COLO829 (cell line): ENCODE measurements at regions not wholly inside any gene's neighbourhood (a gene's known extent, or its start where the extent isn't known, plus 50 kb on each side); places are given as distances from the start of the nearest gene placed in this dataset.

Source experiments
- DNase-seq: peaks from one replicate; pipeline ENCODE4 v3.0.0; 2012; ENCODE audit warnings: low spot score

- no peak for DNase-seq
Observed at GRCh38 chr5:144972317-144972716, 801.6 kb downstream of the KCTD16 start.

DNA sequence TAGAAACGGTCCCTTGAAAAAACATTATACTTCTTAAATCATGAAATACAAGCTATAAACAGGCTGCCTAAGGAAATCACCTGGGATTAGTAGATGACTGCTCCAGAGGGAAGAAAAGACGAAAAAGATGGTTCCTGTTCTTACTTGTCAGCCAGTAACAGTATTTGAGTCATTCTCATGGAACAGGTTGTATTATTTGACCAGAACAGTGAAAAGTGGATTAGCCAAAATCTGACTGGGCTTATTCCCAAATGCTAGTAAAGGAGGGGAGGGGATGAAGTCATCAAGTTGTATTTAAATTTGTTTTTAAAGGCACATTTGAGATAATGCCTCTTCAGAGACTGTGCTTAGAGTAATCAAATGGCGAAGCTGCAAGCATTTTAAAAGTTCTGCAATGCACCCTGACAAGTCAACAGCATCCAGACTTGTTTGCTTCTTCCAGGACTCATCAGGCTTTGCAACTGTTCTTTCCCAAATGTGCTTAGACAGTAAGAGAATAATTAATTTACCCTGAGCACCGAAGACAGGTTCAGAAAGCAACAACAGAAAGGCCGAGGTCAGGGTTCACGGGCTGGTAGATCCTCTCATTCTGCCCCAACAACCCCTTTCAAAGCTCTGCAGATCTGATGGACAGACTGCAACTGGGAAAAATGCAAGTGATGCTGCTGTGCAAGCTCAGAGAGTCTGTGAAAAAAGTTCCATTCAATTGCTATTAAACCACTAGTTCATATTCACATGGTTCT lies 800.6 kb downstream of the KCTD16 start:
- DNase-seq, result no peak

GRCh38 chr5:144960296-144960695 lies 789.6 kb downstream of the KCTD16 start:
- DNase-seq, result no peak

DNA sequence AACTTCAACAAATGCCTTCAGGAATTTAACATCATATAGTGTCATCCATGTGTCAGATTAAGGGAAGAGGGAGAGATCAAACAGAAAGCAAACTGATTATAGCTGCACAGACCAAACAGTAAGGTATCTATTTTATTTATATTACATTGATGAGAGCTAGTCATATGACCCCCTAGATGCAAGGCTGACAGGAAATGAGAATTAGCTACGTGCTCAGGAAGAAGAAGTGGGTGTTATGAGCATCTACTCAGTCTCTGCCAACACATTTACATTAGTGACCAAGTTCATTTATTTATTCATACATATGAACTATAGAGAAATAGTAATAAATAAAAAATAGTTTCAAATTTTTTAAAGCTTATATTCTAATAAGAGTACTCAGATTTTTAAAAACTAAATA lies 787.3 kb downstream of the KCTD16 start:
- no peak for DNase-seq

DNA sequence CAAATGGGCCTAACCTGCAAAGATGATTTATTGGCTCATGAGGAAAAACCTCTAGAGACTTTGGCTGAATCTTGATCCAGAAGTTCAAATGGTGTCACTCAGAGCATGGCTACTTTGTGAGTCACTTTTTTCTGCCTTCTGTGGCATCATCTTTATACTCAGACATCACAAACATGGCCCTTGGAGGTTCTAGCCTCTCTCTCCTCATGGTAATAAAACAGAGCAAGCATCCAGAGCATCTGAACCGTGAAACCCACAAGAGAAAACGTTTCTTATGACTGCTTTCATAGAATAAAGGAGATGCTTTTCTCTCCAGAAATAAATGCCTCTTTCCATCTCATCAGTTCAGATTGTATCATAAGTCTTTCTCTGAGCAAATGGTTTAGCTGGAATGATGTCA lies 780.3 kb downstream of the KCTD16 start:
- DNase-seq, result no peak

- DNase-seq, result no peak
Observed at GRCh38 chr5:144947023-144947422, 776.4 kb downstream of the KCTD16 start.

DNA sequence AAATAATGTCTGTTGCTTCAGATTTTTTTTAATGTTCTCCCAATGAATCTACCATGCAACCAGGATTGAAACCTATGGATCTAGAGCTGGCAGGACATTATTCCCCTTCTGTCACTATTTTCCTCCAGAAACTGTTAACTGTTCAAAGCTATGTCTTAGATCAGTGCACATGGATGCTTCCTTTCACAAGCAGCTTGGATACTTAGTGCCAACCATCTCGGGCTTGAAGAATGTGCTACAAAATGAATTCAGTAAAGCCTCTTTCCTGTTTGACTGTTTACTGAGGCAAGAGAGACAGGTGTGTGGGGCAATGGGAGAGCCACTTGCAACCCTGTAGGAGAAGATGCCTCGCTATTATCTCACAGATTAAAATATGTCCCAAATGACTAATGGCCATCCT lies 774.8 kb downstream of the KCTD16 start:
- DNase-seq, result no peak

GRCh38 chr5:144944936-144945335 lies 774.3 kb downstream of the KCTD16 start:
- no peak for DNase-seq

GRCh38 chr5:144941004-144941403 lies 770.3 kb downstream of the KCTD16 start:
- no peak for DNase-seq

DNA sequence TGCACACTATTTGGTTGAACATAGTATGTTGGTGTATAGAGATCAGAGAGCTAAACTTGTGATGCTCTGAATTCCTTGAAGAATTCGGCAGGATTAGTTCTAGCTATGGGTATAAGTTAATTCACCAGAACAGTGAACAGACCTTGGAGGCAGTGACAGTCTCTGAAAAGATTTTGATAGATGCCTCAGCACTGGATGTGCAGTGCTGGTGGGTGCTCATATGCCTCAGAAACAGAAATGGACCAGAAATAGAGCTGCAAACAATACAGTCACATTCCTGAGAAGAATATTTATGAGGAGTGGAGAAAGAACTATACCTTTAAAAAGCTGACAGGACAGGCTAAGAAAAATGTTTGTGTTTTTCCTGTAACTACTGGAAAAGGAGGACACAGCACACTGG lies 747.7 kb downstream of the KCTD16 start:
- DNase-seq, result no peak

- no peak for DNase-seq
Observed at GRCh38 chr5:144915452-144915851, 744.8 kb downstream of the KCTD16 start.

DNA sequence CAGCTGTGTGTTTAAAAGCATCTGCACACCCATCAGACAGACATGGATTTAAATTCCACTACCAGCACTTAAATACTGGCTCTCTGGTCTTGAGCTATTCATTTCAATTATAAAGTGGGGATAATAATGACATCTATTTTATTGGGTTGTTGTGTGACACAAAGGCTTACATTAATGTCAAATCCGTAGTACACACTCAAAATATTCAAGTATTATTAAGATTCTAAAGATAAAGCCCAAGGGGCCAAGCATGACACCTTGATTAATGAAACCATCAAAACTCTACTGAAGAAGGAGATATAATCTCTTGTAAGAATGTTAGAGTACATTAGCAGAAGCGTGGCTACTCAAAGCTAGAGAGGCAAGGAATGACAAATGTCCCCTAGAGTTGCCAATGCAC lies 743.0 kb downstream of the KCTD16 start:
- no peak for DNase-seq

DNA sequence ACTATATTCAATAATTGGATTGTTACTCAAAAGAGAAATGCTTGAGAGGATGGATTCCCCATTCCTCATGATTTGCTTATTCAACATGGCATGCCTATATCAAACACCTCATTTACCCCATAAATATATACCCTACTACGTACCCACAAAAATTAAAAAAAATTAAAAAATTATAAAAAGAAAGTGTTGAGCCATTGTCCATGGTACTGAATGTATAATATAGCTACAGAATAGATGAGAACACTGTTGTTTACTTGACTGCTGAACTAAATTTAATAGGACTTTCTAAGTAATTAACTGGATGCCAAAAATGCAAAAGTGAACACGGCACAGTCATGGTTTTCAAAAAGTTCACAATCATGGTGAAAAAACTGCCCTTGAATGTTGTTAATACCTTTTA lies 725.8 kb downstream of the KCTD16 start:
- DNase-seq, result no peak

DNA sequence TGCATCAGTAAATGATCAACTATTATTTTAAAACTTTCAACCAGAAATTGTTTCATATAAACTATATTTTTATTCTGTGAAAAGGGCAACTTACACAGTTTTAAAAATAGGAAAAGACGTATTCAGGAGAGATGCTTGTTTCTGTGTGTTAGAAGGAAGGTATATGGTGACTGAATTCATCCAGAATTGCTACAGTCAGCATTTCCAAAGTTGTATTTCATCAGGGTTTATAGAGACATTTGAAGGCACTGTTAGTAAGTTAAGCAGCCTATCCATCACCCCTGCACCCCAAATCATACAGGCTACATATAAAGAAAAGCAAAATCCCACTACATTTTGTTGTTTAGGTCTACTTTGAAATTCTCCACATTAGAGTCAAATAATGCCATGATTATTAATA lies 716.0 kb downstream of the KCTD16 start:
- no peak for DNase-seq

- no peak for DNase-seq
Observed at GRCh38 chr5:144882739-144883283, 712.1 kb downstream of the KCTD16 start.

- DNase-seq, result no peak
Observed at GRCh38 chr5:144880513-144880912, 709.8 kb downstream of the KCTD16 start.

DNA sequence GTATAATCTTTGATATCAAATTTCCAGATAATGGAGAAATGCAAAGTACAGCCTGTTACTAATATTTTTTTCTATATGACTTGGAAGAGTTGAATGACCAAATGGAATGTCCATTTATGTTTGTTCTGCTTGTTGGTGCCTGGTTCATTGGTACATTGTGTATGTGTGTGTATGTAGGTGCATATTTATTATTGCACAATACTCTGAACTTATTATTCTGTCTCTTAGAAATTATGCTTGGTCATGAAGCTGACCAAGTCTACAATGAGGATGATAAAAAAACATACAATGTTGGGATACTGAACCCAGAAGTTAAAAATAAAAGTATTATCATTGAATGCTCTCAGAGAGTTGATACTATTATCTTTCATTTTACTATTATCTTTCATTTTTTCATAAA lies 706.3 kb downstream of the KCTD16 start:
- no peak for DNase-seq

DNA sequence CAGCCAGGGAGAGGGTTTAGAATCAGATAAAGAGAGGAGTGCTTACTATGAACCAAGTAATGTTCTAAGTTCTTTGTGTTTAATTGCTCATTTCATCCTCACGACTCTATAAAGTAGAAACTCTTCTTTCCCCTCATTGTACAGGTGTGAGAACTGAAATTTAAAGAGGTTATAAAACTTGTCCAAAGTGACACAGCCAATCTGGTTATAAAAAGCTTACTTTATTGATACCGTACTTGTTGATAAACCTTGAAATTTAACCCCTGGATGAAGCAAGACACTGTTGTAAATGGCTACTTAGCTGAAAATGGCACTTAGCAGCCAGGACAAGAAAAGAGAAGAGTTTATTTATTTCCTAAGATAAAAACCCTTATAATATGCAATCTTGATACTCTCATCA lies 702.4 kb downstream of the KCTD16 start:
- DNase-seq, result no peak

DNA sequence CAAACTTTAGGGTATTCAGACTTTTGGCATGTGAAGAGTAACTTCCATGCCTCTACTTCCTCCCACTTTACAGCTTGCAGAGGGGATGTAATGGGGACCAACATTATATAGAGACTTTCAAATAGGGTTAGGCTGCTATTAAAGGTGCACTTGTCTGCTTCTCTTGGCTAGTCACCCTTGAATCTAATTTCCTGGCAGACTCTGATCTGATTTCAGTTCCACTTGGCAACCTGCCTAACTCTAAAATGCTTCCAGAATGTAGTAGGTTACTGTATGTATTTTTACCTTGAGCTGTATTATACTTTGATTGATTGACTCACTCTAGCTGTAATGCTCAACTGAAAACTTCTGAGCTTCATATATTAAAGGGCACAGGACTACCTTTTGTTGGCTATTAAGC lies 693.4 kb downstream of the KCTD16 start:
- DNase-seq, result no peak

- no peak for DNase-seq
Observed at GRCh38 chr5:144857454-144857853, 686.8 kb downstream of the KCTD16 start.

DNA sequence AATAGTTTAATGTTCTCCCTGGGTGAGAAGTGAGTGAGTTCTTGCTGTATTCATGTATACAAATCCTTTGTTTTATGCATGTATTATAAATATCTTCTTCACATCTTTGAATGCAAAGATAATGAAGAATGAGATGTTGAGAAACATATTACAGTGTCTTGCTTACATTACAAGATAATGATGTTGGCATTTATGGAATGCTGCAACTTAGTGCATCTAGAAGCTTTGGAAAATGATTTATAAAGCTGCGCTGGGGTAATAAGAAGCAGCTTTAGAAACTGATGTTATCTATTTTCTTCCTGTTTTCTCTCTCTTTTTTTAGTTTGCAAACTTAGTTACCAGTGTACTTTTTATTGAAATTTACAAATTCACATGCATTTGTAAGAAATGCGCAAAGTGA lies 673.4 kb downstream of the KCTD16 start:
- DNase-seq, result no peak

DNA sequence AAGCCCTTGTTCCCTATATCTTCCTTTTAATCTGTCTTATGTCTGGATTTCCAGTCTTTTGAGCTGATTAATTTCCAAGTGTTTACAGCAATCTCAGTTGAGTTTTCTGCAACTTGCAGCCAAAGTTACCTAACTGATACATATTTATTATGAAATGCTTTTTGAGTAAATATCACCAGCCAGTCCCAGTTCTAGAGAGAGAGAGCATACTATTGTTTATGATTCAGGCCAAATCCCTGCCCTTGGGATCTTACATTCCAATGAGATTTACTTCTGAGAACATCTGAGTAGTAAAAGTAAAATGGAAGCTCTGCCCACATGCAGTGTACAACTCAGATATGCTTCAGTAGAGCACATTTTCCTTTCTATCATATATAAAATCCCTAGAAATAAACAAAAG lies 661.7 kb downstream of the KCTD16 start:
- no peak for DNase-seq

DNA sequence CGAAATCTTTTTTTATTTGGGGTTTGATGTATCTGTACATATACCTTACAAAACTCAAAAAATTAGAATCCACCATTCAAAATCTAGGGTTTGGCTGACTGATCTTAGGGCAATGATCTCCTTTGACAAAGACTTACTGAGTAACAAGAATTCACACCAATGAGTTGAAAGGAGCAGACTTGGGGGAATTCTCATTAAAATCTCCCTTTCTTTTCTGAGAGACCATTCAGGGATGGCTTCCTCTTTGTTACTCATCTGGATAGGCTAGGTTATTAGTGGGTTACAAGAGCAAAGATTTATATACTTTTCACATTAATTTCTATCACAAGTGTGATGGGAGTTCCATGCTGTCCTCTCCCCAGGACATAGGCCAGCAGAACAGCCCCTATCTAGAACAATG lies 661.0 kb downstream of the KCTD16 start:
- DNase-seq, result no peak

DNA sequence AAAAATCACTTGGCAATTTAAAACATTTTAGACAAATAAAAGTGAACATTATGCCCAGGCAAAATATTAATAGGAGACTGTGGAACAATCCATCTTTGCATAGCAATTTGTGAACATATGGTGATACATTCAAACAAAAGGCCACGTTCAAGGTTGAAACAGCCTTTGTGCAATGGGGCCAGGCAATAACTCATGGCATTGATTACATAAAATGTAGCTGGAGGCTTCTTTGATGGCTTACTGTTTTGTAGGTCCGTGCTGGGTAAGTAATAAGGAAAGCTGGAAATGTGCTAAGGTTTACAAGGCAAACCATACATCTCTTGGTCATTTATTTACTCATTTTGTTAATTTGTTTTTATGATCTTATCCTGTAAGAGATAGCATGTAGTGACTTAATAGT lies 651.8 kb downstream of the KCTD16 start:
- no peak for DNase-seq
